GM12878 (cell line): ENCODE measurements at regions not wholly inside any gene's neighbourhood (a gene's known extent, or its start where the extent isn't known, plus 50 kb on each side); places are given as distances from the start of the nearest gene placed in this dataset.

Experiments
- ASH2L ChIP-seq: fragments of 300-600, 200-600 bp; sonication (generic); IDR thresholded peaks from 2 replicates; pipeline ENCODE4 v1.6.1; 2017; ENCODE audit warnings: low read depth, mild to moderate bottlenecking, borderline replicate concordance
- ATF2 ChIP-seq: IDR thresholded peaks from 2 replicates; pipeline ENCODE4 v1.6.1; 2012; ENCODE audit warnings: low read length, inconsistent platforms
- BMI1 ChIP-seq: fragments of 450-650 bp; IDR thresholded peaks from 2 replicates; pipeline ENCODE4 v1.6.1; 2016; ENCODE audit warnings: mild to moderate bottlenecking, moderate library complexity, borderline replicate concordance
- CBX5 ChIP-seq: sonication (generic); IDR thresholded peaks from 2 replicates; pipeline ENCODE4 v1.6.1; 2016; ENCODE audit warnings: low read depth, moderate library complexity, mild to moderate bottlenecking, inconsistent platforms
- DPF2 ChIP-seq: fragments of 450-650 bp; IDR thresholded peaks from 2 replicates; pipeline ENCODE4 v1.6.1; 2017; ENCODE audit warnings: mild to moderate bottlenecking
- EED ChIP-seq: sonication (generic); IDR thresholded peaks from 2 replicates; pipeline ENCODE4 v1.6.1; 2016; ENCODE audit warnings: antibody characterized with exemption, low read depth
- MYC ChIP-seq: IDR thresholded peaks from 2 replicates; pipeline ENCODE4 v1.6.1; 2011; ENCODE audit warnings: mild to moderate bottlenecking, low read length, moderate library complexity, inconsistent platforms; ENCODE audit not compliant: insufficient read depth, insufficient replicate concordance, insufficient read length, severe bottlenecking
- PAX8 ChIP-seq: fragments of 450-650 bp; IDR thresholded peaks from 2 replicates; pipeline ENCODE4 v1.6.1; 2017; ENCODE audit warnings: mild to moderate bottlenecking, moderate library complexity
- SREBF1 ChIP-seq: IDR thresholded peaks from 2 replicates; pipeline ENCODE4 v1.6.1; 2012; ENCODE audit warnings: mild to moderate bottlenecking, low read length
- YBX1 ChIP-seq: fragments of 450-650 bp; IDR thresholded peaks from 2 replicates; pipeline ENCODE4 v1.6.1; 2016; ENCODE audit warnings: antibody characterized with exemption
- ZNF24 ChIP-seq: fragments of 450-650 bp; IDR thresholded peaks from 2 replicates; pipeline ENCODE4 v1.6.1; 2017; ENCODE audit warnings: antibody characterized with exemption, mild to moderate bottlenecking
- ZZZ3 ChIP-seq: IDR thresholded peaks from 2 replicates; pipeline ENCODE4 v1.6.1; 2011; ENCODE audit warnings: low read depth; ENCODE audit not compliant: control insufficient read depth, insufficient read length
- TF ChIP-seq, protein P1 (sequence below): fragments of 450-650 bp; IDR thresholded peaks from 2 replicates; pipeline ENCODE4 v1.6.1; 2017; ENCODE audit warnings: borderline replicate concordance
- TF ChIP-seq, protein P2 (sequence below): fragments of 450-650 bp; IDR thresholded peaks from 2 replicates; pipeline ENCODE4 v1.6.1; 2017; ENCODE audit warnings: mild to moderate bottlenecking, low read depth, inconsistent platforms; ENCODE audit not compliant: poor library complexity, severe bottlenecking

DNA sequence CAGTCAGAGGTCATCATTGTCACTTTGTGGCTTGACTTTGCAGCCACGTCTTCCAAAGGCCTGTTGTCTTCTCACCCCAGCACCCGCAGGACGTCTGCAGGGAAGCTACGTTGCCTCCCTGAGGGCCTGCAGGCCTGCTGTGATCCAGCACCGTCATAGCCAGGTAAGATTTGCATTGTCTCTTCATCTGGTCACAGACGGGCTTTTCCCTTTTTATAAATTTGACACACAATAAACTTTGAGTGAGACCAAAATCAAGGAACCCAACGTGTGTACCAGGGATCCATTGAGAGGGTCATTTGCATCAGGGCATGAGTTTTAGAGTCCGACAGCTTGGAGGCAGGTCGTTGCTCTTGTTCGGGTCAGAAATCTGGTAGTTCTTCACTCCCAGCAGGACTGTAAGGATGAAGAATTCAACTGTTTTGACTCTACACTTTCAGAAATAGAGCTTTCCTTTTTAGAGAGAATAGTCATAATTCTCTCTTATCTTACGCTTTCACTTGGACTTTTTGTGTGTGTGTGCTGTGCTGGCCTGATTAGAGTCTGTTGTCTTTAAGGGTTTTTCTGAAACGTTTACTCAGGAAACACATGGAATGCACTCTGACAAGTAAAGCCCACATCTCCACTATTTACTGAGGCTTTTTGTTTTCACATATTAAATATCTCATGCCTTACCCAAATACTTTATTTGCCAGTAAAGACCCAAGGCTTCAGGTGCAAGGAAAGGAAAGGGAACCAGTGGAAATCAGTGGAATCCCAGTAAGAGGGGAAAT, 177.2 kb upstream of the TAB2 start (continued):
- TF ChIP-seq ATF2, result no peak
- 0 out of 2 replicates have a peak, but pooled peaks have one; percentile 11 for TF ChIP-seq ASH2L
- TF ChIP-seq ZNF24, result 0 out of 2 replicates have a peak, but pooled peaks have one; percentile 6
- no peak for TF ChIP-seq YBX1
- TF ChIP-seq DPF2, result 0 out of 2 replicates have a peak, but pooled peaks have one; percentile 56
- TF ChIP-seq BMI1, result no peak
- TF ChIP-seq CBX5, result no peak; the same call in 1 of the 2 replicates
- peak; percentile 60 for TF ChIP-seq EED
- TF ChIP-seq ZZZ3, result no peak
- TF ChIP-seq, protein P1, sequence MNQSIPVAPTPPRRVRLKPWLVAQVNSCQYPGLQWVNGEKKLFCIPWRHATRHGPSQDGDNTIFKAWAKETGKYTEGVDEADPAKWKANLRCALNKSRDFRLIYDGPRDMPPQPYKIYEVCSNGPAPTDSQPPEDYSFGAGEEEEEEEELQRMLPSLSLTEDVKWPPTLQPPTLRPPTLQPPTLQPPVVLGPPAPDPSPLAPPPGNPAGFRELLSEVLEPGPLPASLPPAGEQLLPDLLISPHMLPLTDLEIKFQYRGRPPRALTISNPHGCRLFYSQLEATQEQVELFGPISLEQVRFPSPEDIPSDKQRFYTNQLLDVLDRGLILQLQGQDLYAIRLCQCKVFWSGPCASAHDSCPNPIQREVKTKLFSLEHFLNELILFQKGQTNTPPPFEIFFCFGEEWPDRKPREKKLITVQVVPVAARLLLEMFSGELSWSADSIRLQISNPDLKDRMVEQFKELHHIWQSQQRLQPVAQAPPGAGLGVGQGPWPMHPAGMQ, result no peak
- TF ChIP-seq, protein P2, sequence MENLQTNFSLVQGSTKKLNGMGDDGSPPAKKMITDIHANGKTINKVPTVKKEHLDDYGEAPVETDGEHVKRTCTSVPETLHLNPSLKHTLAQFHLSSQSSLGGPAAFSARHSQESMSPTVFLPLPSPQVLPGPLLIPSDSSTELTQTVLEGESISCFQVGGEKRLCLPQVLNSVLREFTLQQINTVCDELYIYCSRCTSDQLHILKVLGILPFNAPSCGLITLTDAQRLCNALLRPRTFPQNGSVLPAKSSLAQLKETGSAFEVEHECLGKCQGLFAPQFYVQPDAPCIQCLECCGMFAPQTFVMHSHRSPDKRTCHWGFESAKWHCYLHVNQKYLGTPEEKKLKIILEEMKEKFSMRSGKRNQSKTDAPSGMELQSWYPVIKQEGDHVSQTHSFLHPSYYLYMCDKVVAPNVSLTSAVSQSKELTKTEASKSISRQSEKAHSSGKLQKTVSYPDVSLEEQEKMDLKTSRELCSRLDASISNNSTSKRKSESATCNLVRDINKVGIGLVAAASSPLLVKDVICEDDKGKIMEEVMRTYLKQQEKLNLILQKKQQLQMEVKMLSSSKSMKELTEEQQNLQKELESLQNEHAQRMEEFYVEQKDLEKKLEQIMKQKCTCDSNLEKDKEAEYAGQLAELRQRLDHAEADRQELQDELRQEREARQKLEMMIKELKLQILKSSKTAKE, result peak; percentile 60
- TF ChIP-seq MYC, result no peak
- TF ChIP-seq SREBF1, result no peak
- 0 out of 2 replicates have a peak, but pooled peaks have one; percentile 31 for TF ChIP-seq PAX8
